HK-2 (cell line): ENCODE measurements at regions not wholly inside any gene's neighbourhood (a gene's known extent, or its start where the extent isn't known, plus 50 kb on each side); places are given as distances from the start of the nearest gene placed in this dataset.
"Not testable (repeated sequence)": the region's sequence is repeated elsewhere in the genome, so short reads cannot be mapped to it uniquely, and the experiment has no call there.

ENCODE experiments used
- DNase-seq: peaks from one replicate; pipeline ENCODE4 v3.0.0-alpha.2; 2018; ENCODE audit not compliant: unreplicated experiment

GRCh38 chr18:33854086-33854826 is 276.2 kb downstream of the ASXL3 start:
- DNase-seq: no peak

- no peak for DNase-seq
Measured at GRCh38 chr18:33853187-33853586, 275.2 kb downstream of the ASXL3 start.

- DNase-seq: no peak
Measured at GRCh38 chr18:33851546-33852078, 273.6 kb downstream of the ASXL3 start.

- no peak for DNase-seq
Measured at GRCh38 chr18:33849731-33850130, 271.7 kb downstream of the ASXL3 start.

- no peak for DNase-seq
Measured at GRCh38 chr18:33844232-33844631, 266.2 kb downstream of the ASXL3 start.

GRCh38 chr18:33841221-33841967 is 263.4 kb downstream of the ASXL3 start:
- no peak for DNase-seq

GRCh38 chr18:33840212-33840593 is 262.2 kb downstream of the ASXL3 start:
- no peak for DNase-seq

GRCh38 chr18:33839452-33840211 is 261.6 kb downstream of the ASXL3 start:
- DNase-seq: no peak

- no peak for DNase-seq
Measured at GRCh38 chr18:33838054-33838453, 260.0 kb downstream of the ASXL3 start.

GRCh38 chr18:33837191-33837590 is 259.2 kb downstream of the ASXL3 start:
- DNase-seq: no peak

- DNase-seq: no peak
Measured at GRCh38 chr18:33836564-33836963, 258.5 kb downstream of the ASXL3 start.

GRCh38 chr18:33835419-33835818 is 257.4 kb downstream of the ASXL3 start:
- no peak for DNase-seq

- DNase-seq: no peak
Measured at GRCh38 chr18:33833842-33834241, 255.8 kb downstream of the ASXL3 start.

- no peak for DNase-seq
Measured at GRCh38 chr18:33831424-33831823, 253.4 kb downstream of the ASXL3 start.

- no peak for DNase-seq
Measured at GRCh38 chr18:33830213-33830612, 252.2 kb downstream of the ASXL3 start.

- no peak for DNase-seq
Measured at GRCh38 chr18:33828949-33829348, 250.9 kb downstream of the ASXL3 start.

GRCh38 chr18:33826151-33826550 is 248.1 kb downstream of the ASXL3 start:
- no peak for DNase-seq

GRCh38 chr18:33821503-33821902 is 243.5 kb downstream of the ASXL3 start:
- DNase-seq: no peak

GRCh38 chr18:33820517-33821371 is 242.7 kb downstream of the ASXL3 start:
- DNase-seq: no peak

- not testable (repeated sequence) for DNase-seq
Measured at GRCh38 chr18:33819692-33820343, 241.8 kb downstream of the ASXL3 start.

- no peak for DNase-seq
Measured at GRCh38 chr18:33818145-33818544, 240.1 kb downstream of the ASXL3 start.
